ENCODE measurements at regions not wholly inside any gene's neighbourhood (a gene's known extent, or its start where the extent isn't known, plus 50 kb on each side); places are given as distances from the start of the nearest gene placed in this dataset.

DNA sequence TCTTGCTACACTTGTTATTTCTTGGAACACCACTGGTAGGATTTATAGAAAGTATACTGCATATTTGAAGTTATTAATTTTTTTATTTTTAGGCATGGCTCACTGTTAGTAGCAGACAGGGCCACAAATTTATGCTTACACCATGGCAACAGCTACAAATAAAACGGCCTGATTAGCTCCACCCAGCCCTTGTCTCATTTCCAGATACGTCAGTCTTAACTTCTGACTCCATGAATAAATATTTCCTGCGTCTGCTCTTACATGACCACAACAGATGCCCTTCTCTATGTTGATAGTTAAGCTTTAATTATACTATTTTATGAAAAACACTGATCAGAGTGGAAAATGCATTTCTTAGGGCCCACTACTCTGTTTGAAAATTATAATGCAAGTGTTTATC lies 62.3 kb upstream of the CPOX start (continued):
- TF ChIP-seq TCF12 (IDR thresholded peaks at IDR 0.05) (no peak), TCF12 (CRISPR knock-in tag; IDR thresholded peaks at IDR 0.05) (no peak), HDAC2 (CRISPR knock-in tag; IDR thresholded peaks at IDR 0.05) (no peak), ZNF839 (CRISPR knock-in tag; IDR thresholded peaks at IDR 0.05; ENCODE audit: borderline replicate concordance) (no peak), ZBTB46 (CRISPR knock-in tag; IDR thresholded peaks at IDR 0.05; ENCODE audit: borderline replicate concordance) (no peak), ZNF326 (CRISPR knock-in tag; IDR thresholded peaks at IDR 0.05; ENCODE audit: borderline replicate concordance) (no peak), ZNF615 (CRISPR knock-in tag; IDR thresholded peaks at IDR 0.05; ENCODE audit: borderline replicate concordance) (no peak)
- TF ChIP-seq, protein P1, sequence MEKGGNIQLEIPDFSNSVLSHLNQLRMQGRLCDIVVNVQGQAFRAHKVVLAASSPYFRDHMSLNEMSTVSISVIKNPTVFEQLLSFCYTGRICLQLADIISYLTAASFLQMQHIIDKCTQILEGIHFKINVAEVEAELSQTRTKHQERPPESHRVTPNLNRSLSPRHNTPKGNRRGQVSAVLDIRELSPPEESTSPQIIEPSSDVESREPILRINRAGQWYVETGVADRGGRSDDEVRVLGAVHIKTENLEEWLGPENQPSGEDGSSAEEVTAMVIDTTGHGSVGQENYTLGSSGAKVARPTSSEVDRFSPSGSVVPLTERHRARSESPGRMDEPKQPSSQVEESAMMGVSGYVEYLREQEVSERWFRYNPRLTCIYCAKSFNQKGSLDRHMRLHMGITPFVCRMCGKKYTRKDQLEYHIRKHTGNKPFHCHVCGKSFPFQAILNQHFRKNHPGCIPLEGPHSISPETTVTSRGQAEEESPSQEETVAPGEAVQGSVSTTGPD (CRISPR knock-in tag; IDR thresholded peaks at IDR 0.05) = no peak

- BruUV-seq (replicated peaks) = no TSS peak
- Histone ChIP-seq H3K9me3 (ENCODE audit: low read length) (no peaks in the 10 kb centered on the region), H3K27me3 (ENCODE audit: control insufficient read depth in 1 of 2, insufficient read depth in 2 of 2, low read length in 2 of 2) (peaks cover 0 to 8% of the 10 kb centered on the region in 2 experiments; a peak in 2 of 5 replicates), H3K4me3 (replicated peaks in 1 of 3; ENCODE audit: insufficient read depth in 1 of 3, low read depth in 2 of 3, low read length in 3 of 3) (no peak overlapping the region), H3K9ac (ENCODE audit: insufficient read depth, low read depth, low read length) (no peak overlapping the region), H2AFZ (ENCODE audit: low read length) (no peak overlapping the region), H3K79me2 (ENCODE audit: insufficient read depth, low read length) (no peaks in the 10 kb centered on the region), H3K4me1 (ENCODE audit: insufficient read depth, low read length) (no peaks in the 10 kb centered on the region), H3K27ac (ENCODE audit: extremely low read length, insufficient read depth, low read length) (no peak overlapping the region), H3K4me2 (ENCODE audit: low read depth, low read length) (peak overlapping the region; percentile 39), H3K36me3 (replicated peaks in 1 of 2; ENCODE audit: control insufficient read depth in 1 of 2, insufficient read depth in 2 of 2, low read length in 2 of 2) (no peaks in the 10 kb centered on the region), H4K20me1 (ENCODE audit: insufficient read depth, low read length) (no peaks in the 10 kb centered on the region)
- POLR2A ChIA-PET = no interaction called here
- in situ Hi-C loops (cut with HindIII; ENCODE audit: extremely low pct_ligation_motif_present, low pct_unique_long_range_greater_than_20kb) = no loop called here
- peak; percentile 93 for ATAC-seq
- FAIRE-seq = no peak
- no peak for DNase-seq (ENCODE audit: low spot score)
- CTCF ChIA-PET (ENCODE audit: low intra/inter-chr PET ratio, low total read pairs) = no interaction called here
- 55% methylated on average over 9 of the region's 25 CpGs for WGBS (ENCODE audit: low lambda C conversion rate)
- intact Hi-C loops (cut with micrococcal nuclease; ENCODE audit: unreplicated experiment) = loop anchor here (1.0 kb wide), 1 partner anchor 55 kb away; no protein-coding TSS in a partner anchor
- TF ChIP-seq SNAI1 (CRISPR knock-in tag; IDR thresholded peaks at IDR 0.05; ENCODE audit: borderline replicate concordance) (no peak), CSRNP2 (CRISPR knock-in tag; conservative IDR thresholded peaks at IDR 0.05; ENCODE audit: low read depth) (no peak), RAD21 (CRISPR knock-in tag; IDR thresholded peaks at IDR 0.05) (0 out of 2 replicates have a peak, but pooled peaks have one; percentile 19), KMT2A (CRISPR knock-in tag; IDR thresholded peaks at IDR 0.05) (no peak), ZNF138 (CRISPR knock-in tag; IDR thresholded peaks at IDR 0.05; ENCODE audit: low read depth) (no peak), PCBP1 (IDR thresholded peaks at IDR 0.05; ENCODE audit: borderline replicate concordance, low read depth, low read length) (no peak), ZNF792 (CRISPR knock-in tag; IDR thresholded peaks at IDR 0.05) (peak; percentile 87; the same call in 1 of the 2 replicates), ZBTB25 (CRISPR knock-in tag; IDR thresholded peaks at IDR 0.05) (no peak), CTCF (CRISPR knock-in tag; IDR thresholded peaks at IDR 0.05) (peak; percentile 75), GABPB1 (CRISPR knock-in tag; IDR thresholded peaks at IDR 0.05) (no peak)
These were observed 64.0 kb upstream of the CPOX start for GRCh38 chr3:98657457-98657856.

Measured in HepG2 (cell line).